HepG2 (cell line): ENCODE measurements at regions not wholly inside any gene's neighbourhood (a gene's known extent, or its start where the extent isn't known, plus 50 kb on each side); places are given as distances from the start of the nearest gene placed in this dataset.

Source experiments
- ATAC-seq: fragments of 200-7000 bp; cut with Tn5 transposase; 3 replicates; pipeline ENCODE4 v1.9.1; 2020; ENCODE audit warnings: mild to moderate bottlenecking, moderate library complexity
- BruUV-seq: library from RNA; stranded (reverse); fragments of 400-500 nt; replicated peaks from 2 replicates; lab custom pipeline; 2021; lab: Mats Ljungman, UMichigan
- CTCF ChIA-PET: fragments of 300-600 bp; formaldehyde crosslinking; extraction: SDS; loops from one replicate; lab custom pipeline; 2021; ENCODE audit warnings: low total read pairs, inconsistent platforms, low intra/inter-chr PET ratio; lab: Yijun Ruan, JAX
- POLR2A ChIA-PET: fragments of 350-600 bp; sonication (Branson Sonifier 250); formaldehyde crosslinking; loops from one replicate; lab custom pipeline; 2020; ENCODE audit warnings: antibody characterized with exemption, inconsistent platforms; lab: Yijun Ruan, JAX
- DNase-seq: peaks from one replicate; pipeline ENCODE4 v3.0.0-alpha.2; 2015; ENCODE audit warnings: low spot score
- FAIRE-seq: peaks from 3 replicates; lab custom pipeline; 2011; peaks lifted over from hg19 to GRCh38; lab: Jason Lieb, UNC
- H2AFZ ChIP-seq: one replicate; pipeline ENCODE4 v1.6.1; 2011; ENCODE audit warnings: low read length, inconsistent platforms
- H3K27ac ChIP-seq: fragments of 300-600 bp; 3 replicates; pipeline ENCODE4 v1.8.0; 2011; ENCODE audit warnings: mixed run types, mild to moderate bottlenecking, mixed read lengths, low read length, inconsistent platforms; ENCODE audit not compliant: insufficient read depth; ENCODE audit errors: extremely low read length
- H3K27me3 ChIP-seq, 2 experiments: fragments of 200-600 bp in 1 of 2; 2 replicates in 1 of 2; 3 replicates in 1 of 2; pipeline versions ENCODE4 v1.6.0 to v1.8.0; 2011; ENCODE audit warnings: low read length in 2 of 2, mild to moderate bottlenecking in 2 of 2, moderate library complexity in 2 of 2, inconsistent platforms in 1 of 2; ENCODE audit not compliant: insufficient read depth in 2 of 2, control insufficient read depth in 1 of 2
- H3K36me3 ChIP-seq, 2 experiments: fragments of 200-600 bp in 1 of 2; replicated peaks in 1 of 2; 2 replicates in 1 of 2; 3 replicates in 1 of 2; pipeline versions ENCODE4 v1.5.1 to v1.8.0; 2011; ENCODE audit warnings: low read length in 2 of 2, inconsistent platforms in 1 of 2; ENCODE audit not compliant: insufficient read depth in 2 of 2, control insufficient read depth in 1 of 2
- H3K4me1 ChIP-seq: 2 replicates; pipeline ENCODE4 v1.5.1; 2012; ENCODE audit warnings: low read length, inconsistent platforms; ENCODE audit not compliant: insufficient read depth
- H3K4me2 ChIP-seq: 2 replicates; pipeline ENCODE4 v1.6.0; 2011; ENCODE audit warnings: low read depth, low read length, inconsistent platforms
- H3K4me3 ChIP-seq, 3 experiments: fragments of 200-600 bp in 1 of 3; sonication (generic), shearing (Covaris generic) in 1 of 3; replicated peaks in 1 of 3; 2 replicates each; pipeline ENCODE4 v1.5.1; 2011 to 2016; ENCODE audit warnings: low read length in 3 of 3, inconsistent platforms in 2 of 3, low read depth in 2 of 3, mild to moderate bottlenecking in 2 of 3, control low read depth in 1 of 3, mixed read lengths in 1 of 3; ENCODE audit not compliant: insufficient read depth in 1 of 3
- H3K79me2 ChIP-seq: one replicate; pipeline ENCODE4 v1.6.1; 2011; ENCODE audit warnings: low read length, inconsistent platforms; ENCODE audit not compliant: insufficient read depth
- H3K9ac ChIP-seq: 2 replicates; pipeline ENCODE4 v1.6.0; 2011; ENCODE audit warnings: mild to moderate bottlenecking, low read depth, low read length, inconsistent platforms; ENCODE audit not compliant: insufficient read depth
- H3K9me3 ChIP-seq: 2 replicates; pipeline ENCODE4 v1.5.1; 2012; ENCODE audit warnings: mild to moderate bottlenecking, low read length
- H4K20me1 ChIP-seq: 2 replicates; pipeline ENCODE4 v1.6.0; 2011; ENCODE audit warnings: inconsistent platforms, mild to moderate bottlenecking, low read length, moderate library complexity; ENCODE audit not compliant: insufficient read depth
- ASH2L ChIP-seq: fragments of 300-600, 200-600 bp; sonication (generic); IDR thresholded peaks from 2 replicates; pipeline ENCODE4 v1.7.0; 2017; ENCODE audit warnings: low read depth, mild to moderate bottlenecking, moderate library complexity, mixed read lengths, low read length; ENCODE audit not compliant: insufficient read length
- ATF7-NPFF ChIP-seq: sonication (generic); formaldehyde crosslinking; IDR thresholded peaks from 2 replicates; pipeline ENCODE4 v1.8.1; 2023; ENCODE audit warnings: mild to moderate bottlenecking, low read depth, missing genetic modification reagents, moderate library complexity
- BRCA1 ChIP-seq: sonication (generic); formaldehyde crosslinking; IDR thresholded peaks from 2 replicates; pipeline ENCODE4 v1.4.0; 2020; ENCODE audit warnings: missing genetic modification reagents
- GABPA ChIP-seq, 2 experiments: IDR thresholded peaks; 2 replicates each; pipeline ENCODE4 v1.6.1; 2011 to 2016; ENCODE audit warnings: low read depth in 2 of 2, low read length in 1 of 2, missing biosample characterization in 1 of 2, missing genetic modification characterization in 1 of 2
- GABPB1 ChIP-seq: IDR thresholded peaks from 2 replicates; pipeline ENCODE4 v1.6.1; 2016; ENCODE audit warnings: mild to moderate bottlenecking, missing genetic modification reagents, moderate library complexity, missing compliant biosample characterization
- HNF4A ChIP-seq: sonication (generic); formaldehyde crosslinking; IDR thresholded peaks from 2 replicates; pipeline ENCODE4 v1.4.0; 2020; ENCODE audit warnings: missing genetic modification reagents
- KAT8 ChIP-seq: IDR thresholded peaks from 2 replicates; pipeline ENCODE4 v1.6.1; 2016; ENCODE audit warnings: missing genetic modification reagents, missing compliant biosample characterization
- KDM5B ChIP-seq: sonication (generic); formaldehyde crosslinking; IDR thresholded peaks from 2 replicates; pipeline ENCODE4 v1.4.0; 2020; ENCODE audit warnings: missing genetic modification reagents, mild to moderate bottlenecking, borderline replicate concordance
- MAFF ChIP-seq: IDR thresholded peaks from 2 replicates; pipeline ENCODE4 v1.6.1; 2011; ENCODE audit warnings: low read depth, low read length, improper control_type of control experiment
- NFIC ChIP-seq: IDR thresholded peaks from 2 replicates; pipeline ENCODE4 v1.6.1; 2012; ENCODE audit warnings: mild to moderate bottlenecking, low read length, inconsistent platforms
- PHF21A ChIP-seq: sonication (generic); formaldehyde crosslinking; IDR thresholded peaks from 2 replicates; pipeline ENCODE4 v1.5.0; 2020; ENCODE audit warnings: mild to moderate bottlenecking, missing genetic modification reagents
- RNF2 ChIP-seq: fragments of 450-650 bp; conservative IDR thresholded peaks from 2 replicates; pipeline ENCODE4 v1.6.1; 2016; ENCODE audit warnings: low read depth
- SOX5 ChIP-seq: IDR thresholded peaks from 2 replicates; pipeline ENCODE4 v1.6.1; 2016; ENCODE audit warnings: borderline replicate concordance
- YY1 ChIP-seq: IDR thresholded peaks from 2 replicates; pipeline ENCODE4 v1.6.1; 2011; ENCODE audit warnings: low read length, low read depth, moderate library complexity, mild to moderate bottlenecking; ENCODE audit not compliant: insufficient read depth, insufficient replicate concordance
- ZNF343 ChIP-seq: sonication (generic); formaldehyde crosslinking; IDR thresholded peaks from 2 replicates; pipeline ENCODE4 v1.4.0; 2020; ENCODE audit warnings: mild to moderate bottlenecking, missing genetic modification reagents
- ZNF446 ChIP-seq: sonication (generic); formaldehyde crosslinking; IDR thresholded peaks from 2 replicates; pipeline ENCODE4 v1.5.0; 2020; ENCODE audit warnings: mild to moderate bottlenecking, missing genetic modification reagents
- ZNF619 ChIP-seq: sonication (generic); formaldehyde crosslinking; IDR thresholded peaks from 2 replicates; pipeline ENCODE4 v1.4.0; 2020; ENCODE audit warnings: mild to moderate bottlenecking, missing genetic modification reagents
- ZNF761 ChIP-seq: sonication (generic); formaldehyde crosslinking; conservative IDR thresholded peaks from 2 replicates; pipeline ENCODE4 v1.4.0; 2020; ENCODE audit warnings: mild to moderate bottlenecking, missing genetic modification reagents
- WGBS: methylation state at CpG from one replicate; pipeline ENCODE4 v1.1.6; 2017; ENCODE audit warnings: low lambda C conversion rate; 5-methylcytosine and 5-hydroxymethylcytosine counted together
- in situ Hi-C: cut with HindIII; loops from 2 replicates; pipeline ENCODE4 v1.10.0; 2017; ENCODE audit warnings: low pct_unique_long_range_greater_than_20kb; ENCODE audit not compliant: extremely low pct_ligation_motif_present
- intact Hi-C: fragments of 100-400 bp; cut with micrococcal nuclease; formaldehyde crosslinking; loops from one replicate; pipeline ENCODE4 v1.10.0; 2022; ENCODE audit not compliant: unreplicated experiment
- TF ChIP-seq, protein P1 (sequence below): sonication (generic); formaldehyde crosslinking; IDR thresholded peaks from 2 replicates; pipeline ENCODE4 v1.4.0; 2020; ENCODE audit warnings: missing genetic modification reagents, borderline replicate concordance

- no peaks in the 10 kb centered on the region for H3K9me3 ChIP-seq
- POLR2A ChIA-PET: no interaction called here
- no peaks in the 10 kb centered on the region for H3K27me3 ChIP-seq
- no TSS peak for BruUV-seq
- no peak overlapping the region for H3K9ac ChIP-seq
- no peak for ATAC-seq
- H3K36me3 ChIP-seq: no peaks in the 10 kb centered on the region
- H3K27ac ChIP-seq: no peak overlapping the region
- H3K4me2 ChIP-seq: no peak overlapping the region
- H2AFZ ChIP-seq: no peak overlapping the region
- in situ Hi-C loops: no loop called here
- DNase-seq: no peak
- no peaks in the 10 kb centered on the region for H4K20me1 ChIP-seq
- TF ChIP-seq KDM5B (CRISPR knock-in tag) (no peak), ASH2L (no peak), GABPA (IDR thresholded peaks at IDR 0.05; ENCODE audit: low read depth, low read length) (peak; percentile 43), GABPA (CRISPR knock-in tag; IDR thresholded peaks at IDR 0.05; ENCODE audit: low read depth) (peak; percentile 84), GABPB1 (CRISPR knock-in tag) (peak; percentile 52; the same call in 1 of the 2 replicates), NFIC (no peak), PHF21A (no peak), KAT8 (peak; percentile 67), YY1 (peak; percentile 58)
- no peak overlapping the region for H3K4me3 ChIP-seq
- CTCF ChIA-PET: no interaction called here
- peaks cover 86% of the 10 kb centered on the region for H3K4me1 ChIP-seq
- peaks cover 2% of the 10 kb centered on the region for H3K79me2 ChIP-seq
- intact Hi-C loops: no loop called here
- 96% methylated on average over 3 of the region's 3 CpGs for WGBS
- no peak for FAIRE-seq
Observed at GRCh38 chr10:78545756-78546155, 512.1 kb downstream of the RPS24 start.

GRCh38 chr10:78547397-78547796, 513.7 kb downstream of the RPS24 start:
- CTCF ChIA-PET: no interaction called here
- intact Hi-C loops: no loop called here
- in situ Hi-C loops: no loop called here
- TF ChIP-seq, protein P1, sequence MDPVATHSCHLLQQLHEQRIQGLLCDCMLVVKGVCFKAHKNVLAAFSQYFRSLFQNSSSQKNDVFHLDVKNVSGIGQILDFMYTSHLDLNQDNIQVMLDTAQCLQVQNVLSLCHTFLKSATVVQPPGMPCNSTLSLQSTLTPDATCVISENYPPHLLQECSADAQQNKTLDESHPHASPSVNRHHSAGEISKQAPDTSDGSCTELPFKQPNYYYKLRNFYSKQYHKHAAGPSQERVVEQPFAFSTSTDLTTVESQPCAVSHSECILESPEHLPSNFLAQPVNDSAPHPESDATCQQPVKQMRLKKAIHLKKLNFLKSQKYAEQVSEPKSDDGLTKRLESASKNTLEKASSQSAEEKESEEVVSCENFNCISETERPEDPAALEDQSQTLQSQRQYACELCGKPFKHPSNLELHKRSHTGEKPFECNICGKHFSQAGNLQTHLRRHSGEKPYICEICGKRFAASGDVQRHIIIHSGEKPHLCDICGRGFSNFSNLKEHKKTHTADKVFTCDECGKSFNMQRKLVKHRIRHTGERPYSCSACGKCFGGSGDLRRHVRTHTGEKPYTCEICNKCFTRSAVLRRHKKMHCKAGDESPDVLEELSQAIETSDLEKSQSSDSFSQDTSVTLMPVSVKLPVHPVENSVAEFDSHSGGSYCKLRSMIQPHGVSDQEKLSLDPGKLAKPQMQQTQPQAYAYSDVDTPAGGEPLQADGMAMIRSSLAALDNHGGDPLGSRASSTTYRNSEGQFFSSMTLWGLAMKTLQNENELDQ (CRISPR knock-in tag): no peak
- no peak for TF ChIP-seq MAFF
- TF ChIP-seq BRCA1 (CRISPR knock-in tag): no peak
- TF ChIP-seq ATF7-NPFF: no peak
- no peak for TF ChIP-seq ZNF619 (CRISPR knock-in tag)
- no peak for TF ChIP-seq ZNF446 (CRISPR knock-in tag)
- no peak for TF ChIP-seq RNF2
- TF ChIP-seq SOX5 (CRISPR knock-in tag): no peak
- no peak for TF ChIP-seq GABPA (IDR thresholded peaks at IDR 0.05; ENCODE audit: low read depth, low read length)
- no peak for TF ChIP-seq GABPA (CRISPR knock-in tag; IDR thresholded peaks at IDR 0.05; ENCODE audit: low read depth)
- TF ChIP-seq ZNF343: no peak
- TF ChIP-seq HNF4A (CRISPR knock-in tag): no peak
- TF ChIP-seq ZNF761 (CRISPR knock-in tag): no peak

More at GRCh38 chr10:78547397-78547796, 513.7 kb downstream of the RPS24 start:
- no peaks in the 10 kb centered on the region for H3K36me3 ChIP-seq
- POLR2A ChIA-PET: no interaction called here
- no peak overlapping the region for H3K4me3 ChIP-seq
- ATAC-seq: no peak
- H3K9me3 ChIP-seq: no peaks in the 10 kb centered on the region
- H3K79me2 ChIP-seq: peaks cover 2% of the 10 kb centered on the region
- H4K20me1 ChIP-seq: no peaks in the 10 kb centered on the region
- no peak for FAIRE-seq
- no peak overlapping the region for H3K9ac ChIP-seq
- no TSS peak for BruUV-seq
- H3K4me2 ChIP-seq: no peak overlapping the region
- no peak overlapping the region for H2AFZ ChIP-seq
- H3K27me3 ChIP-seq: no peaks in the 10 kb centered on the region
- WGBS: 85% methylated on average over 6 of the region's 6 CpGs
- DNase-seq: no peak
- H3K27ac ChIP-seq: no peak overlapping the region
- peaks cover 87% of the 10 kb centered on the region for H3K4me1 ChIP-seq
